LNCAP (cell line): ENCODE measurements at regions not wholly inside any gene's neighbourhood (a gene's known extent, or its start where the extent isn't known, plus 50 kb on each side); places are given as distances from the start of the nearest gene placed in this dataset.

Experiments used
- TF ChIP-seq, protein P1 (sequence below): fragments of 450-650 bp; IDR thresholded peaks from 2 replicates; pipeline ENCODE4 v1.5.1; 2017; ENCODE audit warnings: mild to moderate bottlenecking

- TF ChIP-seq, protein P1, sequence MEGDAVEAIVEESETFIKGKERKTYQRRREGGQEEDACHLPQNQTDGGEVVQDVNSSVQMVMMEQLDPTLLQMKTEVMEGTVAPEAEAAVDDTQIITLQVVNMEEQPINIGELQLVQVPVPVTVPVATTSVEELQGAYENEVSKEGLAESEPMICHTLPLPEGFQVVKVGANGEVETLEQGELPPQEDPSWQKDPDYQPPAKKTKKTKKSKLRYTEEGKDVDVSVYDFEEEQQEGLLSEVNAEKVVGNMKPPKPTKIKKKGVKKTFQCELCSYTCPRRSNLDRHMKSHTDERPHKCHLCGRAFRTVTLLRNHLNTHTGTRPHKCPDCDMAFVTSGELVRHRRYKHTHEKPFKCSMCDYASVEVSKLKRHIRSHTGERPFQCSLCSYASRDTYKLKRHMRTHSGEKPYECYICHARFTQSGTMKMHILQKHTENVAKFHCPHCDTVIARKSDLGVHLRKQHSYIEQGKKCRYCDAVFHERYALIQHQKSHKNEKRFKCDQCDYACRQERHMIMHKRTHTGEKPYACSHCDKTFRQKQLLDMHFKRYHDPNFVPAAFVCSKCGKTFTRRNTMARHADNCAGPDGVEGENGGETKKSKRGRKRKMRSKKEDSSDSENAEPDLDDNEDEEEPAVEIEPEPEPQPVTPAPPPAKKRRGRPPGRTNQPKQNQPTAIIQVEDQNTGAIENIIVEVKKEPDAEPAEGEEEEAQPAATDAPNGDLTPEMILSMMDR: no peak
Observed at GRCh38 chr2:147255812-147256211, 589.0 kb upstream of the ACVR2A start.

DNA sequence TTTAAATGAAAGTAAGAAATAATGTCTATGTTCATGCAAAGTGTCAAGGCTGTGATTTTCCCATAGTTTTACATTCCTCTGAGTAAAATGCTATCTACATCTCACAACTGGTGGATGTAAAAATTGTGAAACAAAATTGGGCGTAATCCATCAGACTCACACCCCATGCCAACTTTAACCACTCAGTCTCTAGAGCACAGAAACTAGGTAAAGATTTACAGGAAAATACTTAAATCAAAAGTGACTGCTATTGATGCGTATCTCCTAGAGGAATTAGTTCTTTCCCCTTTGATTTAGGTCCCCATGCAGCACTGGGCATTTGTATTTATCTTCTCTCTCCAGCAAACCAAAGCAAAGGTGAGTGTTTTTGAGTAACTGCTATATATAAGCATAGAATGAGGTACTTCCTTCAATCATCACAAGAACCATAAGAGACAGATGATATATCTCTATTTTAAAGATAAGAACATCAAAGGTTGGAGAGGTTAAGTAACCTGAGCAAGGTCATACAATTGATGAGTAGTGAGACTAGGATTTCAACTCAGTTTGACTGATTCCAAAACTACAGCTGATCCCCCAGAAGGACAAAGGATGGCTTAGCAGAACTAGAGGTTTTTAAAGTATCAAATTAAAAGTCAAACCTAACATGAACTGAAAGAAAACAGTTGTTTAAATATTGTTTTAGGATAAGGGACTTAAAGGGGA lies 594.0 kb upstream of the ACVR2A start:
- TF ChIP-seq, protein P1: no peak

DNA sequence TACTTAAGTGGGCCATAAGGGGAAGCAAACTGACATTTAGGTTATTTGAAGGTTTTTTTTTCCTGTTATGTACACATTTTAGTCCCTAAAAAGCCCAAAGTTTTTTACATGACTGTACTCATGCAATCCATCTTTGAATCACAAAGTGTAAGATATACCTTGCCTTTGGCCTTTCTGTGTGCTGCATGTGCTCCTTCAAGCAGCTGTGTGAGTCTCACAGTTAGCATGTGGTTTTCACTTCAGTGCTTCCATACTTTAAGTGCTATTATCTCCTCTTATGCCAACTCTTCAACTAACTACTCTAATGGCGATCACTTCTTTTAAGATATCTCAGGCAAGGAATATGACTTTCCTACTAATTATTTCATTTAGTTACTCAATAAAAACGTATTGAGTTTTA lies 597.1 kb upstream of the ACVR2A start:
- TF ChIP-seq, protein P1: no peak

GRCh38 chr2:147242445-147242844 lies 602.4 kb upstream of the ACVR2A start:
- TF ChIP-seq, protein P1: no peak

- TF ChIP-seq, protein P1: no peak
Observed at GRCh38 chr2:147236601-147237000, 608.2 kb upstream of the ACVR2A start.

DNA sequence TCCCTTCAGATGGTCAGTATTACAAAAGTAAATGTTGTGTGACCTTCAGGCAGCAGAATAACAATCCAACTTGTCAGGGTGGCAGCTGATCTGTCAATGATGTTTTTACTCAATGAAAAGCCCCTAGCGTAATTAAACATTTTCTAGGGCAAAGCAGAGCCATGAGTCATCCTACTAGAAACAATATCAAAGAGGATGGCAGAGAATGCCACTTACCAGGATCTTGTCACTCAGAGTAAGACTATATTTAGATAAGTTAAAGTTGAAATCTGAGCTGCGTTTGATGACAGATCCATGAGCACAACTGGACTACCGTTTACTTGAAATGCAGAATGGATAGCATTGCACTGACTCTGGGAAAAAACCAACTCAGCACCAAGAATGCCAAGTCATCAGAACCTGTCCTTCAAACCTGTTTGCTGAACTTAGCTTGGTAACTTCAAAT lies 612.6 kb upstream of the ACVR2A start:
- TF ChIP-seq, protein P1: no peak

GRCh38 chr2:147231607-147232006 lies 613.2 kb upstream of the ACVR2A start:
- TF ChIP-seq, protein P1: no peak

DNA sequence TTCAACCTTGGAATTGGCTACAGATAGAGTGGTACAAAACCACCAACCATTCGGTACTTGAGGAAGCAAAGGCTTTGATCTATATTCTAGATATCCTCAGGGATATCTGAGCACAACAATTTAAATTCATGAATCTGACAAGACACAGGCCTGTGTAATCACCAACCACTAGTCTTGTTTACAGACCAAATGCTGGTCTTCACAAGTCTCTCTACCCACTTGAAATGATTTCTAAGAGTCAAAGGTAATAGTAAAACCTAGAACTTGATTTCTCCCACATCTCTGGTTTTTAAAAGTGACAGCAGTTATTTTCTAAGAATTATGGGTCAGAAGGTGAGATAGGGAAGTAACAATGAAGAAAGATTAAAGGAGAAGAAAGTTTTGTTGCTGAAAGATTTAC lies 613.7 kb upstream of the ACVR2A start:
- TF ChIP-seq, protein P1: no peak
